Muscle layer of colon (tissue), 2 donors: ENCODE measurements at regions not wholly inside any gene's neighbourhood (a gene's known extent, or its start where the extent isn't known, plus 50 kb on each side); places are given as distances from the start of the nearest gene placed in this dataset.
"Not testable (repeated sequence)": the region's sequence is repeated elsewhere in the genome, so short reads cannot be mapped to it uniquely, and the experiment has no call there.

ENCODE experiments used
- H3K27ac ChIP-seq: one replicate; pipeline ENCODE4 v1.7.0; 2013; ENCODE audit warnings: low read depth, mild to moderate bottlenecking, low read length, moderate library complexity
- H3K27me3 ChIP-seq, 2 donors: one replicate each; pipeline ENCODE4 v1.7.0; 2013; ENCODE audit warnings: low read length in 2 of 2, mild to moderate bottlenecking in 2 of 2; ENCODE audit not compliant: insufficient read depth in 2 of 2, control insufficient read depth in 1 of 2
- H3K36me3 ChIP-seq: one replicate; pipeline ENCODE4 v1.7.0; 2013; ENCODE audit warnings: mild to moderate bottlenecking, low read length; ENCODE audit not compliant: insufficient read depth
- H3K4me1 ChIP-seq: one replicate; pipeline ENCODE4 v1.7.0; 2013; ENCODE audit warnings: mild to moderate bottlenecking, low read length; ENCODE audit not compliant: insufficient read depth
- H3K4me3 ChIP-seq, 2 donors: one replicate each; pipeline ENCODE4 v1.7.0; 2013; ENCODE audit warnings: low read length in 2 of 2, low read depth in 1 of 2, mild to moderate bottlenecking in 1 of 2, moderate library complexity in 1 of 2
- H3K9ac ChIP-seq: one replicate; pipeline ENCODE4 v1.7.0; 2013; ENCODE audit warnings: low read length
- H3K9me3 ChIP-seq: one replicate; pipeline ENCODE4 v1.7.0; 2013; ENCODE audit warnings: mild to moderate bottlenecking, low read length
- donor health status: abdominal sarcoma.
- donor health status: Adenocarcinoma of cecum.

DNA sequence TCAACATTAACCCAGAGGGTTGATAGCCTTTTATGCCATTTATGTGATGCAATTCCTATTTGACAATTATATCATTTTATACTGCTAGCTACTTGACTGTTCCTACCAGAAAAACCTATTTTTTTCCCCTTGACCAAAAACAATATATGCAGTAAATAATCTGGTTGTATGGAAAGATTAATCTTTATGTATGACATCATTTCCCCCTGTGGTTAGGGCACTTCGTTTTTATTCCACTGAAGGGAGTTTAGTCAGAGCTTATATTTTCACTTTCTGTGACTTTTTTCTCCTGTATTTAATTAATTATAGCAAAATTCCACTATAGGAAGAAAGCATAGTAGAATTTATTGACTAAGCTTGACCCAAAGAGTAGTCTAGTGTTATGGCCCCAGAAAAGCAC lies 107.6 kb downstream of the HAUS1 start:
- Histone ChIP-seq H3K9ac (no peak overlapping the region), H3K4me1 (peaks cover 5% of the 10 kb centered on the region), H3K9me3 (no peaks in the 10 kb centered on the region), H3K4me3 (no peak overlapping the region), H3K27me3 (no peaks in the 10 kb centered on the region), H3K36me3 (peaks cover 12% of the 10 kb centered on the region), H3K27ac (no peak overlapping the region)

DNA sequence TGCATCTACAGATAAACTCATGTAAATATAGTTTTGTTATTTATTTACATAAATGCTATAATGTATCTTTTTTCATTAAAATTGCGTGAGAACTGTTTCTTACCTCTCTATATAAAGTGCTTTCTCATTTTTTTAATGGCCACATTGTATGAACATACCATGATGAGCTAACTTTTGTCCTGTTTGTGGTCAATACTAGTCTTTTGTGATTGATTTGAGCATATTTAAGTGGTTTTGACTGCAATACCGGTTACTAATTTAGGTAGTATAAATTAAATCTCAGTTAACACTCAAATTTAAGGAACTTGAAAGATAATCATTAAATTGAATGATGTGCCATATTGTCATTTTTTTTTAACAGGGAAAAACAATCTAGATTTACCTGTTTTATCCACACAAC lies 108.2 kb downstream of the HAUS1 start:
- Histone ChIP-seq H3K4me1 (peaks cover 5% of the 10 kb centered on the region), H3K27ac (no peak overlapping the region), H3K36me3 (peaks cover 14% of the 10 kb centered on the region), H3K9ac (no peak overlapping the region), H3K9me3 (no peaks in the 10 kb centered on the region), H3K4me3 (no peak overlapping the region), H3K27me3 (no peaks in the 10 kb centered on the region)

- no peak overlapping the region for H3K9ac ChIP-seq
- H3K36me3 ChIP-seq, result peaks cover 14% of the 10 kb centered on the region
- H3K4me1 ChIP-seq, result peaks cover 5% of the 10 kb centered on the region
- H3K27me3 ChIP-seq, result no peaks in the 10 kb centered on the region
- H3K27ac ChIP-seq, result no peak overlapping the region
- H3K9me3 ChIP-seq, result no peaks in the 10 kb centered on the region
- H3K4me3 ChIP-seq, result no peak overlapping the region
Observed at GRCh38 chr18:46213295-46213694, 109.1 kb downstream of the HAUS1 start.

DNA sequence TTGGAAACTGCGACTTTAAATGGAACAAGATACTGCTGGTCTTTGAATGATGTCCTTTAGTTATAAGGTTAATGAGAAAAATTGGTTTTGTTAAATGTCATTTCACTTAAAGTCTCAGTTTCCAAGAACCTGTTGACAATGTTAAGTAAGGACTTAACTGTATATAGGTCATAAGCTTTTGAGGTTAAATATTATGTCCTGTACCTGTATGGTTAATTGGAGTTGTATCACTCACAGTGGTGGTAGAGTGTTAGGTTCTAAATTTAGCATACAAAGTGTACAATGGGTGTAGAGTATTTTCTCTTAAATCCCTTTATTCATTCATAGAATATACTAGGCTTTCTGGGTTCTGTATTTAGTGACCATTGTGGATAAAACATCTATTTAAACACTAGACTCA lies 110.2 kb downstream of the HAUS1 start:
- Histone ChIP-seq H3K9me3 (no peaks in the 10 kb centered on the region), H3K27ac (no peak overlapping the region), H3K9ac (no peak overlapping the region), H3K4me1 (peaks cover 5% of the 10 kb centered on the region), H3K36me3 (peaks cover 14% of the 10 kb centered on the region), H3K27me3 (no peaks in the 10 kb centered on the region), H3K4me3 (no peak overlapping the region)

DNA sequence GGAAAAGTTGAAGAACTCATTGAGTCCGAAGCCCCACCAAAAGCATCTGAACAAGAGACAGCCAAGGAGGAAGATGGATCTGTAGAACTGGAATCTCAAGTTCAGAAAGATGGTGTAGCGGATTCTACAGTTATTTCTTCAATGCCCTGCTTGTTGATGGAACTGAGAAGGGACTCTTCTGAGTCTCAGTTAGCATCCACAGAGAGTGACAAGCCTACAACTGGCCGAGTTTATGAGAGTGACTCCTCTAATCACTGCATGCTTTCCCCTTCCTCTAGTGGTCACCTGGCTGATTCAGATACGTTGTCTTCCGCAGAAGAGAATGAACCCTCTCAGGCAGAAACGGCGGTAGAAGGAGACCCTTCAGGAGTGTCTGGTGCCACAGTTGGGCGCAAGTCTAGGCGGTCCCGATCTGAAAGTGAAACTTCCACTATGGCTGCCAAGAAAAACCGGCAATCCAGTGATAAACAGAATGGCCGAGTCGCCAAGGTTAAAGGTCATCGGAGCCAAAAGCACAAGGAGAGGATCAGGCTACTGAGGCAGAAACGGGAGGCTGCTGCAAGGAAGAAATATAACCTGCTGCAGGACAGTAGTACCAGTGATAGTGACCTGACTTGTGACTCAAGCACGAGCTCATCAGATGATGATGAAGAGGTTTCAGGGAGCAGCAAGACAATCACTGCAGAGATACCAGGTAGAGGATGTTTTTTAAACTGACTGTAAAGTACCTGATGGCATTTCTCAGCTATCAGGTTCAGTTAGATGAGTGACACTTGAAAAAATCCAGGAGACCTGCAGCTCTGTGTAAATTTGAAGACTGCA lies 111.9 kb downstream of the HAUS1 start:
- H3K9me3 ChIP-seq, result no peaks in the 10 kb centered on the region
- H3K9ac ChIP-seq, result no peak overlapping the region
- H3K27ac ChIP-seq, result no peak overlapping the region
- H3K27me3 ChIP-seq, result no peaks in the 10 kb centered on the region
- H3K4me1 ChIP-seq, result peaks cover 5% of the 10 kb centered on the region
- peaks cover 14% of the 10 kb centered on the region for H3K36me3 ChIP-seq
- no peak overlapping the region for H3K4me3 ChIP-seq

- H3K27ac ChIP-seq, result no peak overlapping the region
- H3K4me1 ChIP-seq, result no peaks in the 10 kb centered on the region
- no peaks in the 10 kb centered on the region for H3K9me3 ChIP-seq
Observed at GRCh38 chr18:46220116-46220515, 115.9 kb downstream of the HAUS1 start.

DNA sequence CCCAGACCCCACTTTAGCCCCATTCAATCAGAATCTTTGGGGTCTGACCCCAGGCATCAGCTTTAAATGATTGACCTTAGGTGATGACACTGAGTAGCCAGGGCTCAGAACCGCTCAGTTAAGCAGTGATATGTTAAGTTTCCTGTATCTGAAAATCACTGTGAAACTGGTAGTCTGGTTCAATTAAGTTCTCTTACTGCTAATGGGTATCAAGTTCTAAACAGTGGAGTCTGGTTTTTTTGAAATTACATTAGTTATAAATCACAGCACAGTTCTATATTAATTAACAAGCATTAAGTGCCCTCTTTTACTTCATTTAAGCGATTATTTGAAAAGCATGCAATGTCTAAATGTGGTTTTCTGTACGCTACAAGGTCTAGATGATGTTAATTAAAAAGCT lies 117.9 kb downstream of the HAUS1 start:
- H3K27me3 ChIP-seq, result no peaks in the 10 kb centered on the region
- H3K9me3 ChIP-seq, result no peaks in the 10 kb centered on the region
- no peaks in the 10 kb centered on the region for H3K4me1 ChIP-seq
- no peak overlapping the region for H3K9ac ChIP-seq
- H3K4me3 ChIP-seq, result no peak overlapping the region
- no peak overlapping the region for H3K27ac ChIP-seq
- H3K36me3 ChIP-seq, result no peaks in the 10 kb centered on the region

More at GRCh38 chr18:46220116-46220515, 115.9 kb downstream of the HAUS1 start:
- no peaks in the 10 kb centered on the region for H3K27me3 ChIP-seq
- peaks cover 14% of the 10 kb centered on the region for H3K36me3 ChIP-seq
- H3K9ac ChIP-seq, result no peak overlapping the region
- H3K4me3 ChIP-seq, result no peak overlapping the region

GRCh38 chr18:46222710-46223360 lies 118.7 kb downstream of the HAUS1 start:
- Histone ChIP-seq H3K27ac (no peak overlapping the region), H3K4me1 (no peaks in the 10 kb centered on the region), H3K9me3 (no peaks in the 10 kb centered on the region), H3K36me3 (no peaks in the 10 kb centered on the region), H3K9ac (no peak overlapping the region), H3K4me3 (no peak overlapping the region), H3K27me3 (no peaks in the 10 kb centered on the region)

GRCh38 chr18:46224181-46224775 lies 120.1 kb downstream of the HAUS1 start:
- Histone ChIP-seq H3K36me3 (no peaks in the 10 kb centered on the region), H3K9ac (no peak overlapping the region), H3K9me3 (no peaks in the 10 kb centered on the region), H3K27me3 (no peaks in the 10 kb centered on the region), H3K4me1 (no peaks in the 10 kb centered on the region), H3K4me3 (no peak overlapping the region), H3K27ac (no peak overlapping the region)

DNA sequence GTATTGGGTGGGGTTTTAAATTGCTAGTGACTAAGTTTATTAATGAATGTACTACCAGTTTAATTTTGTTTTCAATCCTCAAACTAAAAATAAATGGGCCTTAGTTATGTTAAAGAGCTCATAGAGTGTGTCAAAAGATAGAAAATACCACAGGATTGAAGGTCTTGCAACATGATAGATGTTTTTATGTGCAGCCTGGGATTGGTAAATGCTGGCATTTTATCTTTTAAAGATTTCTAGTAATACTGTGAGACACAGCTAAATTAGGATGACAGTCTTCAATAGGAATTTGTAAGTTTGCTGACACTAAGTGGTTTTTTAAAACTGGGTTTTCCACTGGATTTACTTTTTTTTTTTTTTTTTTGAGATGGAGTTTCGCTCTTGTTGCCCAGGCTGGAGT lies 122.3 kb downstream of the HAUS1 start:
- H3K9me3 ChIP-seq, result no peaks in the 10 kb centered on the region
- no peak overlapping the region for H3K9ac ChIP-seq
- H3K27me3 ChIP-seq, result no peaks in the 10 kb centered on the region
- no peak overlapping the region for H3K4me3 ChIP-seq
- H3K4me1 ChIP-seq, result no peaks in the 10 kb centered on the region
- no peak overlapping the region for H3K27ac ChIP-seq
- no peaks in the 10 kb centered on the region for H3K36me3 ChIP-seq

- not testable (repeated sequence) for H3K4me3 ChIP-seq, H3K4me1 ChIP-seq, H3K9ac ChIP-seq, H3K9me3 ChIP-seq, H3K27me3 ChIP-seq, H3K36me3 ChIP-seq, H3K27ac ChIP-seq
Observed at GRCh38 chr18:46229641-46230040, 125.5 kb downstream of the HAUS1 start.
